ENCODE measurements at regions not wholly inside any gene's neighbourhood (a gene's known extent, or its start where the extent isn't known, plus 50 kb on each side); places are given as distances from the start of the nearest gene placed in this dataset.
"Not testable (repeated sequence)": the region's sequence is repeated elsewhere in the genome, so short reads cannot be mapped to it uniquely, and the experiment has no call there.

- DNase-seq (ENCODE audit: low read depth, low spot score), result no peak
Observed at GRCh38 chr11:86148345-86148747, 79.5 kb upstream of the PICALM start.

- no peak for DNase-seq (ENCODE audit: low read depth, low spot score)
Observed at GRCh38 chr11:86147004-86147403, 78.1 kb upstream of the PICALM start.

GRCh38 chr11:86145439-86146156 lies 76.7 kb upstream of the PICALM start:
- no peak for DNase-seq (ENCODE audit: low read depth, low spot score)

- no peak for DNase-seq (ENCODE audit: low read depth, low spot score)
Observed at GRCh38 chr11:86144846-86145245, 76.0 kb upstream of the PICALM start.

- DNase-seq (ENCODE audit: low read depth, low spot score), result not testable (repeated sequence)
Observed at GRCh38 chr11:86144087-86144486, 75.2 kb upstream of the PICALM start.

- no peak for DNase-seq (ENCODE audit: low read depth, low spot score)
Observed at GRCh38 chr11:86143087-86144030, 74.5 kb upstream of the PICALM start.

GRCh38 chr11:86142170-86142569 lies 73.3 kb upstream of the PICALM start:
- DNase-seq (ENCODE audit: low read depth, low spot score), result no peak

GRCh38 chr11:86141727-86142126 lies 72.8 kb upstream of the PICALM start:
- DNase-seq (ENCODE audit: low read depth, low spot score), result no peak

- no peak for DNase-seq (ENCODE audit: low read depth, low spot score)
Observed at GRCh38 chr11:86140334-86140990, 71.6 kb upstream of the PICALM start.

- no peak for DNase-seq (ENCODE audit: low read depth, low spot score)
Observed at GRCh38 chr11:86138958-86139357, 70.1 kb upstream of the PICALM start.

- DNase-seq (ENCODE audit: low read depth, low spot score), result no peak
Observed at GRCh38 chr11:86136538-86136937, 67.7 kb upstream of the PICALM start.

GRCh38 chr11:86135319-86135714 lies 66.4 kb upstream of the PICALM start:
- DNase-seq (ENCODE audit: low read depth, low spot score), result no peak

- no peak for DNase-seq (ENCODE audit: low read depth, low spot score)
Observed at GRCh38 chr11:86134580-86135318, 65.9 kb upstream of the PICALM start.

- no peak for DNase-seq (ENCODE audit: low read depth, low spot score)
Observed at GRCh38 chr11:86132667-86133249, 63.9 kb upstream of the PICALM start.

- DNase-seq (ENCODE audit: low read depth, low spot score), result no peak
Observed at GRCh38 chr11:86129740-86130540, 61.1 kb upstream of the PICALM start.

GRCh38 chr11:86128914-86129313 lies 60.0 kb upstream of the PICALM start:
- DNase-seq (ENCODE audit: low read depth, low spot score), result no peak

- no peak for DNase-seq (ENCODE audit: low read depth, low spot score)
Observed at GRCh38 chr11:86126862-86127261, 58.0 kb upstream of the PICALM start.

- no peak for DNase-seq (ENCODE audit: low read depth, low spot score)
Observed at GRCh38 chr11:86124251-86125233, 55.7 kb upstream of the PICALM start.

- no peak for DNase-seq (ENCODE audit: low read depth, low spot score)
Observed at GRCh38 chr11:86122773-86123172, 53.9 kb upstream of the PICALM start.
